ENCODE measurements at regions not wholly inside any gene's neighbourhood (a gene's known extent, or its start where the extent isn't known, plus 50 kb on each side); places are given as distances from the start of the nearest gene placed in this dataset.

GRCh38 chr14:87008965-87009364, 984.0 kb downstream of the GALC start:
- no CpG with 5 or more reads among the region's 1 CpG for WGBS (ENCODE audit: insufficient coverage)
- H3K4me3 Mint-ChIP-seq, result no peak overlapping the region
- no peaks in the 10 kb centered on the region for H3K36me3 Mint-ChIP-seq
- intact Hi-C loops (cut with micrococcal nuclease), result no loop called here
- Histone ChIP-seq H3K4me3 (ENCODE audit: low read length) (no peak overlapping the region), H3K27me3 (ENCODE audit: control insufficient read depth, insufficient read depth, low read length) (no peaks in the 10 kb centered on the region), H3K36me3 (ENCODE audit: control insufficient read depth, insufficient read depth, low read length) (no peaks in the 10 kb centered on the region), H3K9me3 (ENCODE audit: control insufficient read depth, insufficient read depth, low read length) (no peaks in the 10 kb centered on the region), H3K4me1 (ENCODE audit: control insufficient read depth, insufficient read depth, low read length) (no peaks in the 10 kb centered on the region), H3K27ac (ENCODE audit: low read length) (no peak overlapping the region)
- DNase-seq (no peak), ATAC-seq (no peak)
- H3K4me1 Mint-ChIP-seq, result no peaks in the 10 kb centered on the region
- peaks cover 4 to 13% of the 10 kb centered on the region in 2 donors for H3K9me3 Mint-ChIP-seq
- no peak for TF ChIP-seq CTCF (IDR thresholded peaks at IDR 0.05)
- H3K27me3 Mint-ChIP-seq (ENCODE audit: low read depth in 2 of 2), result no peaks in the 10 kb centered on the region
- H3K27ac Mint-ChIP-seq, result no peak overlapping the region

- Mint-ChIP-seq H3K4me3 (no peak overlapping the region), H3K36me3 (no peaks in the 10 kb centered on the region), H3K27me3 (ENCODE audit: low read depth in 2 of 2) (no peaks in the 10 kb centered on the region), H3K9me3 (peaks cover 4 to 15% of the 10 kb centered on the region in 2 donors), H3K4me1 (no peaks in the 10 kb centered on the region), H3K27ac (no peak overlapping the region)
- no peak overlapping the region for H3K4me3 ChIP-seq (ENCODE audit: low read length)
- no peak for TF ChIP-seq CTCF (IDR thresholded peaks at IDR 0.05)
- no peaks in the 10 kb centered on the region for H3K4me1 ChIP-seq (ENCODE audit: control insufficient read depth, insufficient read depth, low read length)
- no peaks in the 10 kb centered on the region for H3K9me3 ChIP-seq (ENCODE audit: control insufficient read depth, insufficient read depth, low read length)
- no peaks in the 10 kb centered on the region for H3K36me3 ChIP-seq (ENCODE audit: control insufficient read depth, insufficient read depth, low read length)
- ATAC-seq, result no peak
- no peak overlapping the region for H3K27ac ChIP-seq (ENCODE audit: low read length)
- WGBS (ENCODE audit: insufficient coverage), result 84% methylated on average over 2 of the region's 4 CpGs
- H3K27me3 ChIP-seq (ENCODE audit: control insufficient read depth, insufficient read depth, low read length), result no peaks in the 10 kb centered on the region
- intact Hi-C loops (cut with micrococcal nuclease), result no loop called here
- DNase-seq, result no peak
Measured at GRCh38 chr14:87005280-87005679, 987.7 kb downstream of the GALC start.

GRCh38 chr14:87002776-87003175, 990.2 kb downstream of the GALC start:
- Histone ChIP-seq H3K27me3 (ENCODE audit: control insufficient read depth, insufficient read depth, low read length) (no peaks in the 10 kb centered on the region), H3K27ac (ENCODE audit: low read length) (no peak overlapping the region), H3K36me3 (ENCODE audit: control insufficient read depth, insufficient read depth, low read length) (no peaks in the 10 kb centered on the region), H3K4me3 (ENCODE audit: low read length) (no peak overlapping the region), H3K9me3 (ENCODE audit: control insufficient read depth, insufficient read depth, low read length) (no peaks in the 10 kb centered on the region), H3K4me1 (ENCODE audit: control insufficient read depth, insufficient read depth, low read length) (no peaks in the 10 kb centered on the region)
- Mint-ChIP-seq H3K4me3 (no peak overlapping the region), H3K9me3 (peaks cover 4 to 15% of the 10 kb centered on the region in 2 donors), H3K27me3 (ENCODE audit: low read depth in 2 of 2) (no peaks in the 10 kb centered on the region), H3K36me3 (no peaks in the 10 kb centered on the region), H3K27ac (no peak overlapping the region), H3K4me1 (no peaks in the 10 kb centered on the region)
- no peak for TF ChIP-seq CTCF (IDR thresholded peaks at IDR 0.05)
- WGBS (ENCODE audit: insufficient coverage), result 69% methylated on average over 2 of the region's 2 CpGs
- intact Hi-C loops (cut with micrococcal nuclease), result no loop called here
- ATAC-seq (no peak), DNase-seq (no peak)

GRCh38 chr14:87001333-87001732, 991.6 kb downstream of the GALC start:
- TF ChIP-seq CTCF (IDR thresholded peaks at IDR 0.05), result no peak
- Mint-ChIP-seq H3K9me3 (peaks cover 4 to 11% of the 10 kb centered on the region in 2 donors), H3K4me1 (no peaks in the 10 kb centered on the region), H3K4me3 (no peak overlapping the region), H3K27ac (no peak overlapping the region), H3K27me3 (ENCODE audit: low read depth in 2 of 2) (no peaks in the 10 kb centered on the region), H3K36me3 (no peaks in the 10 kb centered on the region)
- Histone ChIP-seq H3K9me3 (ENCODE audit: control insufficient read depth, insufficient read depth, low read length) (no peaks in the 10 kb centered on the region), H3K27me3 (ENCODE audit: control insufficient read depth, insufficient read depth, low read length) (no peaks in the 10 kb centered on the region), H3K36me3 (ENCODE audit: control insufficient read depth, insufficient read depth, low read length) (no peaks in the 10 kb centered on the region), H3K4me1 (ENCODE audit: control insufficient read depth, insufficient read depth, low read length) (no peaks in the 10 kb centered on the region), H3K4me3 (ENCODE audit: low read length) (no peak overlapping the region), H3K27ac (ENCODE audit: low read length) (no peak overlapping the region)
- WGBS (ENCODE audit: insufficient coverage), result 95% methylated on average over 1 of the region's 2 CpGs
- no peak for ATAC-seq
- DNase-seq, result no peak
- intact Hi-C loops (cut with micrococcal nuclease), result no loop called here
